HL-60 (cell line): ENCODE measurements at regions not wholly inside any gene's neighbourhood (a gene's known extent, or its start where the extent isn't known, plus 50 kb on each side); places are given as distances from the start of the nearest gene placed in this dataset.

ENCODE experiments used
- GABPA ChIP-seq: IDR thresholded peaks from 2 replicates; pipeline ENCODE4 v1.6.1; 2012; ENCODE audit warnings: low read depth
- POLR2AphosphoS5 ChIP-seq: IDR thresholded peaks from 2 replicates; pipeline ENCODE4 v1.6.1; 2012; ENCODE audit warnings: low read depth
- TF ChIP-seq, protein P1 (sequence below): IDR thresholded peaks from one replicate; pipeline ENCODE4 v1.5.1; 2011; ENCODE audit warnings: low read length, control low read depth, inconsistent platforms; ENCODE audit not compliant: insufficient read depth

DNA sequence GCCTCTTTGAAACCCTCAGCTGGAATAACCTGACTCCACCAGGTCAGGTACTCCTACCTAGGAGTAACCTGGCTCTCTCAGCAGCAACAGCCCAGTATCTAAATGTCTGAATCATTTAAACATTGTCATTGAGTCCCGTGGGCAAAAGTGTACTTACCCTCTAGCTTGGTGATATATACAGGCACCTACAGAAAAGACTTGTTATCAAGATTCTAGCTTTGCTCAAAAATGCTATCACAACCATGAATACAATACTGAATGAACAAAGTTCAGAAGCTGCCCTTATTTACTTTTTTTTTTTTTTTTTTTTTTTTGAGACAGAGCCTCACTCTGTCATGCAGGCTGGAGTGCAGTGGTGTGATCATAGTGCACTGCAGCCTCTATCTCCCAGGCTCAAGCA, 268.2 kb downstream of the ZNF608 start:
- TF ChIP-seq, protein P1, sequence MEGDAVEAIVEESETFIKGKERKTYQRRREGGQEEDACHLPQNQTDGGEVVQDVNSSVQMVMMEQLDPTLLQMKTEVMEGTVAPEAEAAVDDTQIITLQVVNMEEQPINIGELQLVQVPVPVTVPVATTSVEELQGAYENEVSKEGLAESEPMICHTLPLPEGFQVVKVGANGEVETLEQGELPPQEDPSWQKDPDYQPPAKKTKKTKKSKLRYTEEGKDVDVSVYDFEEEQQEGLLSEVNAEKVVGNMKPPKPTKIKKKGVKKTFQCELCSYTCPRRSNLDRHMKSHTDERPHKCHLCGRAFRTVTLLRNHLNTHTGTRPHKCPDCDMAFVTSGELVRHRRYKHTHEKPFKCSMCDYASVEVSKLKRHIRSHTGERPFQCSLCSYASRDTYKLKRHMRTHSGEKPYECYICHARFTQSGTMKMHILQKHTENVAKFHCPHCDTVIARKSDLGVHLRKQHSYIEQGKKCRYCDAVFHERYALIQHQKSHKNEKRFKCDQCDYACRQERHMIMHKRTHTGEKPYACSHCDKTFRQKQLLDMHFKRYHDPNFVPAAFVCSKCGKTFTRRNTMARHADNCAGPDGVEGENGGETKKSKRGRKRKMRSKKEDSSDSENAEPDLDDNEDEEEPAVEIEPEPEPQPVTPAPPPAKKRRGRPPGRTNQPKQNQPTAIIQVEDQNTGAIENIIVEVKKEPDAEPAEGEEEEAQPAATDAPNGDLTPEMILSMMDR: no peak
- TF ChIP-seq GABPA: no peak
- no peak for TF ChIP-seq POLR2AphosphoS5
